Myocyte (in vitro differentiated cells): ENCODE measurements at regions not wholly inside any gene's neighbourhood (a gene's known extent, or its start where the extent isn't known, plus 50 kb on each side); places are given as distances from the start of the nearest gene placed in this dataset.
"Not testable (repeated sequence)": the region's sequence is repeated elsewhere in the genome, so short reads cannot be mapped to it uniquely, and the experiment has no call there.

Experiments
- DNase-seq: peaks from one replicate; pipeline ENCODE4 v3.0.0-alpha.2; 2012; ENCODE audit warnings: low read depth

DNA sequence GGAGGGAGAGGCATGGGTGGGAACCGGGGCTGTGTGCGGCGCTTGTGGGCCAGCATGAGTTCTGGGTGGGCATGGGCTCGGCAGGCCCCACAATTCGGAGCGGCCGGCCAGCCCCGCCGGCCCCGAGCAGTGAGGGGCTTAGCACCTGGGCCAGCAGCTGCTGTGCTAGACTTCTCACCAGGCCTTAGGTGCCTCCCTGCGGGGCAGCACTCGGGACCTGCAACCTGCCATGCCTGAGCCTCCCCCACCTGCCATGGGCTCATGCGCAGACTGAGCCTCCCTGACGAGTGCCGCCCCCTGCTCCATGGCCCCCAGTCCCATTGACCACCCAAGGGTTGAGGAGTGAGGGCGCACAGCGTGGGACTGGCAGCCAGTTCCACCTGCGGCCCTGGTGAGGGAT, 573.9 kb downstream of the TMA16 start:
- DNase-seq, result no peak

DNA sequence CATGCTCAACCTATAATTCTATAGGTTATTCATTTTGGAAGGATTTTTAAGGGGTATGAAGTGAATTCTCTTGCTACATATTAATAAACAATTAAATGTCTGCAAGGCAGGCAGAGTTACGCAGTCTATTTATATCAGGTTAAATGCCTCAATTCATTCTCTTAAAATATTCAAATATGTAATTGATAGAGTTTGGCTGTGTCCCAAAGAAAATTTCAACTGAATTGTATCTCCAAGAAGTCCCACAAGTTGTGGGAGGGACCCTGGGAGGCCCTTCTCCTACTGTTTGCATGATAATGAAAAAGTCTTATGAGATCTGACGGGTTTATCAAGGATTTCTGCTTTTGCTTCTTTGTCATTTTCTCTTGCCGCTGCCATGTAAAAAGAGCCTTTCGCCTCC, 576.1 kb downstream of the TMA16 start:
- DNase-seq, result no peak

DNA sequence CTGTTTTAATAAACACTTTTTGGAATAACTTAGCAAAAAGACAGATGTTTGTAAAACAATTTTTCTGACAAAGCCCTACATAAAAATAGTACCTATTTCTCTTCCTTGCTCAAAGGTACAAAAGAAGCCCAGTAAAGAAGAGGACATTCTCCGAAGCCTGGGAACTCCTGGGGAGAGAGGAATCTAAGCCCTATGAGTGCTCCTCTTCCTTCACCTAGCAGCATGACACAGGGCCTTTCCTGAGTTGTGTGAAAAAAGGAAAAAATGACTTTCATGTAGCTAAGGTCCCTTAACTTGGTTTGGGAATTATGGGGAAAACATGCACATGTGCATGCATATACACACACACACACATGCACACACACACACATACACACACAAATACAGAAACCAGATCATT, 586.9 kb downstream of the TMA16 start:
- DNase-seq, result no peak

DNA sequence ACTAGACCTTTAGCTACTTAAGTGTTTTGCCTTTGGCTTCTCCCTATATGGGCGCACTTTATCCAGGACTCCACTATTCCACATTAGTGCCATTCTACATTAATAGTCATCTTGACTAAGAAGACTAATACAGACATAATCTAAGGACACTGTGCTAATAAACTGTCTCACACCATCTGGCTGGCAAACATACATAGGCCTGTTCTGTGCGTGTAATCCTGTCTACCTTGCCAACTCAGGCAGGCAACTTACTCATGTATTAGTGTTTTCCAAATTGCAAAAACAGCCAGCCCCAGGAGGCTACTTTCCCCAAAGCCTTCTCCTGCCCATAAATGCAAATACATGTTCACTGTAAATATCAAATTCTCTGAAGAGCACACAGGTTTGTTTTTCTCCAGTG, 587.3 kb downstream of the TMA16 start:
- DNase-seq, result no peak

DNA sequence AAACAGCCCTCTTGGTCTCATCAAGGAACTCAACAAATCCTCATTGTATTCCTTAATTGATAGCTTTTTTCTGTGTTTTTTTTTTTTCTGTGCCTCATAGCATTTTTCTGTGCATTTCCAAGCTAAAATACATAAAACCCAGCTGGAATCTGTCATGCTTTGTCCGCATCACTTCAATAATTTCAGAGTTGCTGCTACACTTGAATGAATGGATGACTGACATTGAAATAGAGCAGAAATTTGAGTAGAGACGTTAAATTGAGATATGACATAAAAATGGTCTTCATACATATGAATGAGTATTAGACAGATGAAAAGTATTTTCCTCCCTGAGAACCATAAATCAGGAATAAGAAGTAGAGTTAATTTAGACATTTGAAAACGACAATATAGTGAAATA, 593.2 kb downstream of the TMA16 start:
- DNase-seq, result no peak

DNA sequence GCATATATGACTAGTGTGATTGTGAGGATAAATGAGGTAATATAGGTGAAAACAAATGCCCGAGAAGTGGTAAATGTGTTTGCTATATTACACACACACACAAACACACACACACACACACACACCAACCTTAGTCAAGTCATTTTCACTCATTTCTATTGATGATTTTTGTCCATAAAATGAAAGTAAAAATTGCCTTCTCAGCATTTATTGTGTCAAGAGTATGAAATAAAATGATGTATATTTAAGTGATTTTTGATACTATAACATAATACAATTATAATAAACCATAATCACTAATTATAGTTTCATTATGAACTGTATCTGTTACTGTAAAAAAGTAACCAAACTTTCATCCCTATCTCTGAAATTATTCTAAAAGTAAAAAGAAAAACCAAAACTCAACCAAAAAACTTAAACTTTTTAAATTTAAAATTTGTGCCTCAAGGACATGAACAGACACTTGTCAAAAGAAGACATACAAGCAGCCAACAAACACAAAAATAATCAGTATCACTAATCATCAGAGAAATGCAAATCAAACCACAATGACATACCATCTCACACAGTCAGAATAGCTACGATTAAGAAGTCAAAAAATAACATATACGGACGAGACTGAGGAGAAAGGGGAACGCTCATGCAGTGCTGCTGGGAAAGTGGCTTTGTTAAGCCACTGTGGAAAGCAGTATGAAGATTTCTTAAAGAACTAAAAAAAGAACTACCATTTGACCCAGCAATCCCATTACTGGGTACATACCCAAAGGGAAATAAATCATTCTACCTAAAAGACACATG, 601.0 kb downstream of the TMA16 start:
- DNase-seq, result no peak

DNA sequence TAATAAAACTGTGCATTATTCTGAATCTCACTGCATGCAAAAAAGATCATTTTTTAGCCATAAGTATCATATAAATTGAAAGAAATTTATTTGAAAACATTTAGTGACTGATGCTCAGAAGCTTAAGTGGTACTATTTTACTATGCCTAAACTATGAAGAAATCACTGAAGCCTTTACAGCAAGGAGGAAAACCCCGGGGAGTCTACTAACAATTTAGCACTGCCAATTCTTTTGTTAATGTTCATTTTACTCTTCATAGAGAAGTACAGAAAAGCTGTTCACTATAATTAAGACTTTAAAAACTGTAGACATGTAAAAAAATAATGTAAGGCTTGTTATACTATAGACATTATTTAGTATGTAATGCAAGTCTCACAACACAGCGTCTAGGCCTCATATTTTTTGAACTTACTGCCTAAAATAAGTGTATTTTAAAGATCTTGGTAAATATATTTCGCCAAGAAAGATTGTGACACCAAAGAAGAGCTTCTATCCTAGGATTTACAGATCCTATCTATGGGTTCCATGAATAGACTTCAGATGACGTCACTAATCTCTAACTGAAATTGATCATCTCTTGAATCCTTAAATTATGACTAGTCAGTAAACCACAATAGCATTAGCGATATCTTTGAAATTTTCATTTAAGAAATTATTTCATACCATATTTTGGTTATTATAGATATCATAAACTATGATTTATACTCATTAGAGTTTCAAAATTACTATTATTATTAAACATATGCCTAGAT, 602.5 kb downstream of the TMA16 start:
- no peak for DNase-seq

DNA sequence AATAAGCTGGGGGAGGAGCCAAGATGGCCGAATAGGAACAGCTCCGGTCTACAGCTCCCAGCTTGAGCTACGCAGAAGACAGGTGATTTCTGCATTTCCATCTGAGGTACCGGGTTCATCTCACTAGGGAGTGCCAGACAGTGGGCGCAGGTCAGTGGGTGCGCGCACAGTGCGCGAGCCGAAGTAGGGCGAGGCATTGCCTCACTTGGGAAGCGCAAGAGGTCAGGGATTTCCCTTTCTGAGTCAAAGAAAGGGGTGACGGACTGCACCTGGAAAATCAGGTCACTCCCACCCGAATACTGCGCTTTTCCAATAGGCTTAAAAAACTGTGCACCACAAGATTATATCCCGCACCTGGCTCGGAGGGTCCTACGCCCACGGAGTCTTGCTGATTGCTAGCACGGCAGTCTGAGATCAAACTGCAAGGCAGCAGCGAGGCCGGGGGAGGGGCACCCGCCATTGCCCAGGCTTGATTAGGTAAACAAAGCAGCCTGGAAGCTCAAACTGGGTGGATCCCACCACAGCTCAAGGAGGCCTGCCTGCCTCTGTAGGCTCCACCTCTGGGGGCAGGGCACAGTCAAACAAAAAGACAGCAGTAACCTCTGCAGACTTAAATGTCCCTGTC, 606.4 kb downstream of the TMA16 start:
- DNase-seq, result not testable (repeated sequence)

DNA sequence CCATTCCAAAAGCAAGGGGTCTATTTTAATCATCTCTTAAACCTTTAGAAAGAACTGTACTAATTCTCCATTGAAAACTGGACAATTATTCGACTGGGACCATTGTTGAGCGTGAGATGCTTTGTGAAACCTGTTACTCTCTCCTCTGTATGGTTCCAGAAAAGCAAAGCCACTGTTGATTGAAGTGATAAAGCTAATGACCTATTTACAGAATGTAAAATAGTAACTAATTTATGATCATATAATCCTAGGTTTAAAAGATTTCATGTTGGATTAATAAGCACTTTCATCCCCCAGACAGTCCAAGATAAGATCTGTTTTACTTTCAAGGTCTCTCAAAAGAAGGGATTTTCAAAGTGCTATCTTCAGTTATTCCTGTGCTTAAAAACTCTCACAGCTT, 614.5 kb downstream of the TMA16 start:
- DNase-seq, result no peak

DNA sequence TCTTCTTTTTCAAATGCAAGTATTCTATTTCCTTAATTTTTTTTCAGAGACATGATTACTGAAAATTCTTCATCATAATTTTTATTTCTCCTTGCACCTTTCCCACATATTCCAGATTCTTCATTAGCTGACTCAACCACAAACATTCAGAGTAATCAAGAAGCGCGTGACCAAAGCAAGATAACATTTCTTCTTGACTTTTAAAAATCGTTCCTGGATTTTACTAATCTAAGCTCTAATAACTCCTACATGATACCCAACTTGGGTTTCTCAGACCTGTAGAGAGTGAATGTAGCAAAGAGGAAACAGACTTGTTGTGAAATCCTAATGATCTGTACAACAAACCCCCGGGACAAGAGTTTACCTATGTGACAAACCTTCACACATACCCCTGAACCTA, 615.0 kb downstream of the TMA16 start:
- DNase-seq, result peak; percentile 8

DNA sequence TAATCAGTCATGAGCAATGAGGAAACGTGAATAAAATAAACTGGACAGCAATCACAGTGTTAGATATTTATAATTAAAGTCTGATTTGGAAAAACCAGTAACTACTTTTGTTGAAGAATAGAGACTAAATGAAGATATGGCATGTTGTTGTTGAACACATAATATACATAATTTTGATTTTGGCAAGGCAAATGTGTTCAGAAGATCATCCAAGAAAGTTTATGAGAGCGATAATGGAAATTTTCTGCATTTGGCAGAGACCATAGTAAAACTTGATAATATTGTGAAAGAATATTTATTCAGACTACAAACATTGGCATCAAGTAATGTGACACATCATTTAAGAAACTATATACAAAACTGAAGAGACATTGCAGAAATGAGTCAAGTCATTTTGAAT, 620.7 kb downstream of the TMA16 start:
- DNase-seq, result no peak

DNA sequence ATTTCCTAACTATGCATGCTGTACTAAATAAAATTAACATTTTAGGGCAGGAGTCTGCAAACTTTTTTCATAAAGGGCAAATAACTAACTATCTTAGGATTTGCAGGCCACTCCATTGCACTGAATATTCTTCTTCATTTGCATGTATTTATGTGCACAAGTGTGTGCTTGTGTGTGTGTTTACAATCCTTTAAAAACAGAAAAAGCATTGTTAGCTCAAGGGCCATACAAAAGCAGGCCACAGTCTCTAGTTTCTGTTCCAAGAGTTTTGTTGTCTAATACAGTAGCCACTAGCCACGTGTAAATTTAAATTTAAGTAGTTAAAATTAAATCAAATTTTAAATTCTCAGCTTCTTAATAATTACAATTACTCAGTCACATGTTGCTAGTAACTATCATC, 621.8 kb downstream of the TMA16 start:
- no peak for DNase-seq

DNA sequence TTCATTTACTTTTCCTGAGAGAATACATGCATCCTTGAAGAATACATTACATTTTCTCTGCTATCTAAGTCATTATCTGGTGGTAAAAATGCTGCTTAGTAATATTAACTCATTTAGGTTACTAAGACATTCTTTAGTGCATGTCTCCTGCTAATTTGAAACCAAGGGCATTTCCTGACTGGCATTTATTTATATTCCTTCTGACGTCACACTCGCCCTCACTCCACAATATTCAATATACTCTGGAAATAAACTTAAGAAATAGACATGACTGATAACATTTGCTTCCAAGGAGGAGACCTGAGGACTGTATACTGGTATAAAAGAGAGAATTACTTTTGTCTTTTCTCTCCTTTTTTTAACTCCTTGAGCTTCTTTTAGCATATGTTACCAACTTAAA, 619.5 kb upstream of the SMIM31 start:
- DNase-seq, result no peak

DNA sequence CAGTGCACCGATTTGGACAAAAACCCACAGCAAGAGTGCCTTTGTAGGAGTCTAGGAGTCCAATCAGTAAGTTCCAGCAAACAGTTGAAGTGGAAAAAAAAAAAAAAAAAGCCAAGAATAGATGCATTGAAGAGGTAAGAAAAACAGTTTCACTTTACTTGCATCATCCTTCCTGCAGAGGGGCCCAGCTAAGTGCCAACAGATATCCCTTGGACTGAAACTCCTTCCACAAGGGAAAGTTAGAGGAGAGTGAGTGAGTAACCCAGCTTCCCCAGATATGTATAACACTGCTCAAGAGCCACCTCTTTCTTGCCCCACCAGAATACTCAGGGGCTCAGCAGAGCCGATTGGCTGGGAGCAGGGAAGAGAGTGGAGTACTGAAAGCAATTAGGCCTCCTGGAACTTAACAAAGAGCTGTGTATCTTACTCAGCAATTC, 617.7 kb upstream of the SMIM31 start:
- DNase-seq, result peak; percentile 15

DNA sequence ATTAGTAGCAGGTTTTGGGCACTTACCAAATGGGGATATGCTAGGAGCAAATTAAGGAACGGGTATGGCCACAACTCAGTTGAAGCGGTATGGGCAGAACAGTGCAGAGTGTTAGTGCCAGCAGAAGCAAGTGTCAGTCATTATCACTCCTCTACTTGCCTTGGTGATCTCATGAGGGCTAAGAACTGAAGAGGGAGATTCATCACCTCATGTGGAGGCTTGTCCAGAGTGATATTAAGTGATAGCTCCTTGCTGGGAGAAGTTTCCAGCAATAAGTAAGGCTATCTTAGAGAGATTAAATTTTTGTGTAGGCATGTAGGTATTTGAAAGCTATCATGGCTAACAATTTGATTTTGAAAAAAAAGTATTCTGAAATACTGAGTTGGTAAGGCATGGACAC, 615.4 kb upstream of the SMIM31 start:
- DNase-seq, result peak; percentile 5

DNA sequence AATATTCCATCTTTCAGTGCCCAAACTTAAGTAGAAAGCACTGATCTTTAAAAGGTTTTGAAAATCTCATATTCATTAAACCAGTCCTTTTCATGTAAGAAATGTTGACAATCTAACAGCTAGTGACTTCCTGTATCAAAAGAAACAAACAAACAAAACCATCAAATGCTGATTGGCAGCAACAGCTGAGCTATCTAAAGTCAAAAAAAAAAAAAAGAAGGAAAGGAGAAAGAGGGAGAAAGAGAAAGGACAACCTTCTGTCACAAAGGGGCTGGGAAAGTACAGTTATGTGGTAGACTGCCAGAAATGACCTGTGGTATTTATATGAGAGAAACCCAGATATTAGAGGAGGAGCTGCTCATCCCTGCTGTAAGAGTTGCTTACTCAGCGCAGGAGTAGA, 614.6 kb upstream of the SMIM31 start:
- peak; percentile 81 for DNase-seq

DNA sequence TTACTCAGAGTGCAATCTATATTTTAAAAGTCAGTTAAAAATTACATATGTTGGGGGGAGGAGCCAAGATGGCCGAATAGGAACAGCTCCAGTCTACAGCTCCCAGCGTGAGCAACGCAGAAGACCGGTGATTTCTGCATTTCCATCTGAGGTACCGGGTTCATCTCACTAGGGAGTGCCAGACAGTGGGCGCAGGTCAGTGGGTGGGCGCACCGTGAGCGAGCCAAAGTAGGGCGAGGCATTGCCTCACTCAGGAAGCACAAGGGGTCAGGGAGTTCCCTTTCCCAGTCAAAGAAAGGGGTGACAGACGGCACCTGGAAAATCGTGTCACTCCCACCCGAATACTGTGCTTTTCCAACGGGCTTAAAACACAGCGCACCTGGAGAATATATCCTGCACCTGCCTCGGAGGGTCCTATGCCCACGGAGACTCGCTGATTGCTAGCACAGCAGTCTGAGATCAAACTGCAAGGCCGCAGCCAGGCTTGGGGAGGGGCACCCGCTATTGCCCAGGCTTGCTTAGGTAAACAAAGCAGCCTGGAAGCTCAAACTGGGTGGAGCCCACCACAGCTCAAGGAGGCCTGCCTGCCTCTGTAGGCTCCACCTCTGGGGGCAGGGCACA, 612.1 kb upstream of the SMIM31 start:
- not testable (repeated sequence) for DNase-seq

DNA sequence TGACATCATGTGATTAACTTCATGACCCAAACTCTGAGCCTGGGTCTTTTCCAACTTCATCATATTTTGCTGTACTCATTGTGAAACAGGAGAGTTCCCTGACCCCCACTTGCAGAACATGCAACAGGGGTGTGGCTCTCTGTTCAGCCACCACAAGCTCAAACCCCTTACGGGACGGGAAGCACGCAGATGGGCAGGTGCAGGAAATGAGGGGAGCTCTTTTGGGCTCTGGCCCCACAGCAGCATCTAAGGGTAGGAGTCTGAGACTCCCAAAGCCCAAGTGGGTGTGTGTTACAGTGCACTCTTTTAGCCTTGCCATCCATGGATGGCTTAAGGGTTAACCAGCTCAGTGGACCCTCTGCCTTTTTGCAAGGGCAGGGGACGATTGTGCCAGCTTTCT, 599.5 kb upstream of the SMIM31 start:
- no peak for DNase-seq

DNA sequence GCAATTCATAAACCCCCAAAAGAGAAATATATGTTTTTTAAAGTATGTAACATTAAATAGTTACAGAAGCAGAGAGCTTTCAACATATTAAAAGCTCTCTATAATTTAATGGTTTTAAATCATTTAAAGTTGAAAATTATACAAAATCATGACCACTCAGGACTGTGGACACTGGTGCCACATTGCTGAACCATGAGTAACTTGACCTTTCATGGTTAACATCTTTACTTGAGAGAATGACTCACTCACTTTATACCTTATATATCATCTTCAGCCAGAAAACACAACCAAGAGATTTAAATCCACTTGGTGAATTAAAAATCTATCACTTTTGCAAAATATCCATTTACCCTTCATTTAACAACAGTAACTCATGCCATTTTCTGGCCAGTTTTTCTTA, 584.3 kb upstream of the SMIM31 start:
- DNase-seq, result peak; percentile 21

DNA sequence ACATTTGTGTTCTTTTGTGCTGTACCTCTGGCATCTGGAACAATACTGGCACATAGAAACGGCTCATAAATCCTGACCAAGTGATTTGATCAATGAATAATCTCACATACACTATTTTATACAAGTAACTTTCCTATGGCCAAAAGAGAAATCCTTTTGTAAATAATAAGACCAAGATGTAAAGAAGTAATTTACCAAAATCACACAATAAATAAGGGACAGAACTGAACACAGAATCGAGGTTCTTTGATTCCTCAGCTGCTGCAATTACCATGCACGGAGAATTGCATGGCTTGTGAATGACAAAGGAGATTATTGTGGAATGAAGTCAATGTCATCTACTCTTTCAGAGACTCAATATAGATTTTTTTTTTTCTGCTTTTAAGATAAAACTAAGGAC, 576.8 kb upstream of the SMIM31 start:
- no peak for DNase-seq

DNA sequence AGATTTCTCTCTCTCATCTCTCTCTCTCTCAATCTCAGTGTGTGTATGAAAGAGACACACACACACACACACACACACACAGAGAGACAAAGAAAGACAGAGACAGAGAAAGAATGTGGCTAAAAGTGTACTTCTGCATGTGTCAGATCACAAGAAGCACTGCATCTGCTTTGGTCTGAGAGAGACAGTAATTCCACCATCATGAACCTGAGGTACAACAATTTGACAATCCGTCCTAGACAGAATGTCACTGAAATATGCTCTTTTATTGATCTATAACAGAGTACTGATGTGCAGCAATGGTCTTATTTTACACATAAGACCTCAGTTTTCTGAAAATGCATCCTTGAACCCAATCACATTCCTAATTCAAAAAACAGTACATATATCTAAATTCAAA, 576.2 kb upstream of the SMIM31 start:
- DNase-seq, result no peak

DNA sequence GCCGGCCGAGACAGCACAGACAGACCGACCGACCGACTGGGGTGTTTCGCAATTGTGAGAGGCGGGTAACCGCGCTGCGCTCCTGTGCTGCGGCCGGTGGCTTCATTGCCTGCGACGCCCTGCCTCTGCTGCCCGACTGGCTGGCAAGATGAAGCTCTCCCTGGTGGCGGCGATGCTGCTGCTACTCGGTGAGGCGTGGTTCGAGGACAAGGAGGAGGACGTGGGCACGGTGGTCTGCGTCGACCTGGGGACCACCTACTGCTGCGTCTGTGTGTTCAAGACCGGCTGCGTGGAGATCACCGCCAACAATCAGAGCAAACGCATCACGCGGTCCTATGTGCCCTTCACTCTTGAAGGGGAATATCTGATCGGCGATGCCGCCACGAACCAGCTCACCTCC, 565.7 kb upstream of the SMIM31 start:
- DNase-seq, result no peak
